HL-60 (cell line): ENCODE measurements at regions not wholly inside any gene's neighbourhood (a gene's known extent, or its start where the extent isn't known, plus 50 kb on each side); places are given as distances from the start of the nearest gene placed in this dataset.

Source experiments
- DNase-seq, 2 experiments: peaks; one replicate each; pipeline ENCODE4 v3.0.0-alpha.2; 2010 to 2020; ENCODE audit warnings: low read depth in 1 of 2, low spot score in 1 of 2
- H3K27ac ChIP-seq: fragments of 250-450 bp; sonication (Bioruptor Pico); replicated peaks from 2 replicates; pipeline ENCODE4 v1.5.1; 2020; ENCODE audit warnings: mild to moderate bottlenecking, moderate library complexity
- H3K27me3 ChIP-seq: fragments of 250-450 bp; sonication (Bioruptor Pico); 2 replicates; pipeline ENCODE4 v1.5.1; 2021; ENCODE audit warnings: mild to moderate bottlenecking, moderate library complexity; ENCODE audit not compliant: insufficient read depth, poor library complexity, severe bottlenecking
- H3K4me3 ChIP-seq: replicated peaks from 2 replicates; pipeline ENCODE4 v1.5.1; 2011; ENCODE audit warnings: mild to moderate bottlenecking, control low read depth, low read length; ENCODE audit not compliant: insufficient read depth
- CTCF ChIP-seq: IDR thresholded peaks from one replicate; pipeline ENCODE4 v1.5.1; 2011; ENCODE audit warnings: low read length, control low read depth, inconsistent platforms; ENCODE audit not compliant: insufficient read depth
- GABPA ChIP-seq: IDR thresholded peaks from 2 replicates; pipeline ENCODE4 v1.6.1; 2012; ENCODE audit warnings: low read depth
- POLR2AphosphoS5 ChIP-seq: IDR thresholded peaks from 2 replicates; pipeline ENCODE4 v1.6.1; 2012; ENCODE audit warnings: low read depth
- REST ChIP-seq: IDR thresholded peaks from 2 replicates; pipeline ENCODE4 v1.6.1; 2012; ENCODE audit warnings: low read depth; ENCODE audit not compliant: insufficient replicate concordance
- SPI1 ChIP-seq: IDR thresholded peaks from 2 replicates; pipeline ENCODE4 v1.6.1; 2012; ENCODE audit warnings: low read depth, mild to moderate bottlenecking, borderline replicate concordance

- no peak for TF ChIP-seq CTCF
- TF ChIP-seq SPI1, result no peak
- no peak for TF ChIP-seq POLR2AphosphoS5
- no peak for TF ChIP-seq GABPA
- no peak overlapping the region for H3K27ac ChIP-seq
- no peak for DNase-seq
- no peaks in the 10 kb centered on the region for H3K27me3 ChIP-seq
- no peak overlapping the region for H3K4me3 ChIP-seq
These were observed 180.7 kb upstream of the IL15 start for GRCh38 chr4:141455651-141456050.

GRCh38 chr4:141457653-141458052, 178.7 kb upstream of the IL15 start:
- TF ChIP-seq REST, result no peak
- TF ChIP-seq POLR2AphosphoS5, result no peak
- no peak for TF ChIP-seq GABPA
- TF ChIP-seq CTCF, result no peak
- no peak for TF ChIP-seq SPI1
- Histone ChIP-seq H3K27ac (no peak overlapping the region), H3K4me3 (no peak overlapping the region), H3K27me3 (no peaks in the 10 kb centered on the region)
- no peak for DNase-seq

- peak in 1 of 2 experiments; percentile 10 for DNase-seq
- Histone ChIP-seq H3K27ac (no peak overlapping the region), H3K27me3 (no peaks in the 10 kb centered on the region), H3K4me3 (no peak overlapping the region)
- no peak for TF ChIP-seq CTCF
These were observed 177.9 kb upstream of the IL15 start for GRCh38 chr4:141458501-141458900.

- no peak for DNase-seq
- H3K4me3 ChIP-seq, result no peak overlapping the region
- no peaks in the 10 kb centered on the region for H3K27me3 ChIP-seq
- H3K27ac ChIP-seq, result no peak overlapping the region
- TF ChIP-seq GABPA (no peak), SPI1 (no peak), REST (no peak), CTCF (no peak), POLR2AphosphoS5 (no peak)
These were observed 177.4 kb upstream of the IL15 start for GRCh38 chr4:141459020-141459419.
